ENCODE measurements at regions not wholly inside any gene's neighbourhood (a gene's known extent, or its start where the extent isn't known, plus 50 kb on each side); places are given as distances from the start of the nearest gene placed in this dataset.

GRCh38 chr2:821546-821945 is 129.1 kb upstream of the SNTG2 start:
- peaks cover 10% of the 10 kb centered on the region for H3K9me3 ChIP-seq (ENCODE audit: insufficient read depth, low read depth, low read length)
- no peak for DNase-seq
- no peak overlapping the region for H4K91ac ChIP-seq (ENCODE audit: low read depth, low read length)
- H3K79me1 ChIP-seq (ENCODE audit: low read length), result no peaks in the 10 kb centered on the region
- H3K79me2 ChIP-seq (ENCODE audit: control insufficient read depth, insufficient read depth, low read length, poor library complexity), result no peaks in the 10 kb centered on the region
- H3K27ac ChIP-seq (ENCODE audit: low read depth, low read length), result no peak overlapping the region
- no peak overlapping the region for H3K18ac ChIP-seq (ENCODE audit: low read length)
- H3K23ac ChIP-seq (ENCODE audit: low read length), result no peak overlapping the region
- no peaks in the 10 kb centered on the region for H3K36me3 ChIP-seq (ENCODE audit: control insufficient read depth in 1 of 2, insufficient read depth in 2 of 2, low read length in 2 of 2)
- no peak overlapping the region for H3K4me2 ChIP-seq (ENCODE audit: low read length)
- H3K4me1 ChIP-seq (ENCODE audit: control insufficient read depth in 1 of 2, insufficient read depth in 2 of 2, low read length in 2 of 2), result no peaks in the 10 kb centered on the region
- no peak overlapping the region for H2BK120ac ChIP-seq (ENCODE audit: insufficient read depth, low read length, poor library complexity)
- no peak overlapping the region for H2AK5ac ChIP-seq (ENCODE audit: low read length)
- H3K4me3 ChIP-seq (ENCODE audit: low read depth, low read length), result no peak overlapping the region
- no peak overlapping the region for H4K12ac ChIP-seq (ENCODE audit: low read depth, low read length)
- no peak overlapping the region for H3K9ac ChIP-seq (ENCODE audit: low read length)
- no CpG with 5 or more reads among the region's 19 CpGs for WGBS (ENCODE audit: extremely low coverage, insufficient coverage, insufficient read length)
- no peak overlapping the region for H3K14ac ChIP-seq (ENCODE audit: low read length)
- H3K27me3 ChIP-seq (ENCODE audit: insufficient read depth, low read length), result peaks cover 3% of the 10 kb centered on the region
- no peak overlapping the region for H3K4ac ChIP-seq (ENCODE audit: low read depth, low read length)
- H4K8ac ChIP-seq (ENCODE audit: low read depth, low read length), result no peak overlapping the region
- no peak overlapping the region for H2BK5ac ChIP-seq (ENCODE audit: low read depth, low read length, poor library complexity)
- no peak overlapping the region for H2AFZ ChIP-seq (ENCODE audit: insufficient read depth, low read length, poor library complexity)
- no peak overlapping the region for H2BK12ac ChIP-seq (ENCODE audit: low read length)

GRCh38 chr2:819601-820000 is 131.0 kb upstream of the SNTG2 start:
- no peak for DNase-seq
- Histone ChIP-seq H3K27ac (ENCODE audit: low read depth, low read length) (no peak overlapping the region), H3K9ac (ENCODE audit: low read length) (no peak overlapping the region)

GRCh38 chr2:819121-819520 is 131.5 kb upstream of the SNTG2 start:
- H3K27ac ChIP-seq (ENCODE audit: low read depth, low read length), result no peak overlapping the region
- H2AK5ac ChIP-seq (ENCODE audit: low read length), result no peak overlapping the region
- H4K91ac ChIP-seq (ENCODE audit: low read depth, low read length), result no peak overlapping the region
- no peak overlapping the region for H3K18ac ChIP-seq (ENCODE audit: low read length)
- no peak overlapping the region for H3K23ac ChIP-seq (ENCODE audit: low read length)
- H3K9me3 ChIP-seq (ENCODE audit: insufficient read depth, low read depth, low read length), result peaks cover 11% of the 10 kb centered on the region
- H3K4me2 ChIP-seq (ENCODE audit: low read length), result no peak overlapping the region
- no peak overlapping the region for H3K4me3 ChIP-seq (ENCODE audit: low read depth, low read length)
- H3K36me3 ChIP-seq (ENCODE audit: control insufficient read depth in 1 of 2, insufficient read depth in 2 of 2, low read length in 2 of 2), result no peaks in the 10 kb centered on the region
- H2AFZ ChIP-seq (ENCODE audit: insufficient read depth, low read length, poor library complexity), result no peak overlapping the region
- peaks cover 5 to 8% of the 10 kb centered on the region in 2 experiments for H3K4me1 ChIP-seq (ENCODE audit: control insufficient read depth in 1 of 2, insufficient read depth in 2 of 2, low read length in 2 of 2)
- no peak overlapping the region for H3K9ac ChIP-seq (ENCODE audit: low read length)
- no peaks in the 10 kb centered on the region for H3K79me2 ChIP-seq (ENCODE audit: control insufficient read depth, insufficient read depth, low read length, poor library complexity)
- H3K79me1 ChIP-seq (ENCODE audit: low read length), result peaks cover 2% of the 10 kb centered on the region
- no peak overlapping the region for H2BK5ac ChIP-seq (ENCODE audit: low read depth, low read length, poor library complexity)
- WGBS (ENCODE audit: extremely low coverage, insufficient coverage, insufficient read length), result no CpG with 5 or more reads among the region's 12 CpGs
- no peak overlapping the region for H2BK12ac ChIP-seq (ENCODE audit: low read length)
- H4K12ac ChIP-seq (ENCODE audit: low read depth, low read length), result no peak overlapping the region
- H4K8ac ChIP-seq (ENCODE audit: low read depth, low read length), result no peak overlapping the region
- H2BK120ac ChIP-seq (ENCODE audit: insufficient read depth, low read length, poor library complexity), result no peak overlapping the region
- H3K14ac ChIP-seq (ENCODE audit: low read length), result no peak overlapping the region
- H3K4ac ChIP-seq (ENCODE audit: low read depth, low read length), result no peak overlapping the region
- peaks cover 3% of the 10 kb centered on the region for H3K27me3 ChIP-seq (ENCODE audit: insufficient read depth, low read length)
- no peak for DNase-seq

More at GRCh38 chr2:819601-820000, 131.0 kb upstream of the SNTG2 start:
- H2AFZ ChIP-seq (ENCODE audit: insufficient read depth, low read length, poor library complexity), result no peak overlapping the region
- peaks cover 10% of the 10 kb centered on the region for H3K9me3 ChIP-seq (ENCODE audit: insufficient read depth, low read depth, low read length)
- H3K4me1 ChIP-seq (ENCODE audit: control insufficient read depth in 1 of 2, insufficient read depth in 2 of 2, low read length in 2 of 2), result peaks cover under 1 to 3% of the 10 kb centered on the region in 2 experiments
- H2BK5ac ChIP-seq (ENCODE audit: low read depth, low read length, poor library complexity), result no peak overlapping the region
- H3K23ac ChIP-seq (ENCODE audit: low read length), result no peak overlapping the region
- H3K18ac ChIP-seq (ENCODE audit: low read length), result no peak overlapping the region
- H3K79me1 ChIP-seq (ENCODE audit: low read length), result no peaks in the 10 kb centered on the region
- H3K14ac ChIP-seq (ENCODE audit: low read length), result no peak overlapping the region
- no peaks in the 10 kb centered on the region for H3K79me2 ChIP-seq (ENCODE audit: control insufficient read depth, insufficient read depth, low read length, poor library complexity)
- H4K91ac ChIP-seq (ENCODE audit: low read depth, low read length), result no peak overlapping the region
- no peak overlapping the region for H4K12ac ChIP-seq (ENCODE audit: low read depth, low read length)
- no peak overlapping the region for H3K4me3 ChIP-seq (ENCODE audit: low read depth, low read length)
- no peak overlapping the region for H2BK12ac ChIP-seq (ENCODE audit: low read length)
- no peak overlapping the region for H2AK5ac ChIP-seq (ENCODE audit: low read length)
- H3K36me3 ChIP-seq (ENCODE audit: control insufficient read depth in 1 of 2, insufficient read depth in 2 of 2, low read length in 2 of 2), result no peaks in the 10 kb centered on the region
- no peak overlapping the region for H4K8ac ChIP-seq (ENCODE audit: low read depth, low read length)
- peaks cover 3% of the 10 kb centered on the region for H3K27me3 ChIP-seq (ENCODE audit: insufficient read depth, low read length)
- no peak overlapping the region for H3K4me2 ChIP-seq (ENCODE audit: low read length)
- no CpG with 5 or more reads among the region's 7 CpGs for WGBS (ENCODE audit: extremely low coverage, insufficient coverage, insufficient read length)
- H2BK120ac ChIP-seq (ENCODE audit: insufficient read depth, low read length, poor library complexity), result no peak overlapping the region
- no peak overlapping the region for H3K4ac ChIP-seq (ENCODE audit: low read depth, low read length)

GRCh38 chr2:817336-818015 is 133.2 kb upstream of the SNTG2 start:
- H3K4me1 ChIP-seq (ENCODE audit: control insufficient read depth in 1 of 2, insufficient read depth in 2 of 2, low read length in 2 of 2), result peaks cover 8% of the 10 kb centered on the region in 2 experiments
- no peak overlapping the region for H3K18ac ChIP-seq (ENCODE audit: low read length)
- H3K4me3 ChIP-seq (ENCODE audit: low read depth, low read length), result no peak overlapping the region
- no peak overlapping the region for H3K14ac ChIP-seq (ENCODE audit: low read length)
- H3K27me3 ChIP-seq (ENCODE audit: insufficient read depth, low read length), result no peaks in the 10 kb centered on the region
- H3K9me3 ChIP-seq (ENCODE audit: insufficient read depth, low read depth, low read length), result peaks cover 9% of the 10 kb centered on the region
- H3K4me2 ChIP-seq (ENCODE audit: low read length), result no peak overlapping the region
- H3K27ac ChIP-seq (ENCODE audit: low read depth, low read length), result no peak overlapping the region
- H4K8ac ChIP-seq (ENCODE audit: low read depth, low read length), result no peak overlapping the region
- H3K23ac ChIP-seq (ENCODE audit: low read length), result no peak overlapping the region
- no peak overlapping the region for H2BK5ac ChIP-seq (ENCODE audit: low read depth, low read length, poor library complexity)
- no peaks in the 10 kb centered on the region for H3K79me2 ChIP-seq (ENCODE audit: control insufficient read depth, insufficient read depth, low read length, poor library complexity)
- no peak overlapping the region for H4K91ac ChIP-seq (ENCODE audit: low read depth, low read length)
- H4K12ac ChIP-seq (ENCODE audit: low read depth, low read length), result no peak overlapping the region
- H3K36me3 ChIP-seq (ENCODE audit: control insufficient read depth in 1 of 2, insufficient read depth in 2 of 2, low read length in 2 of 2), result no peaks in the 10 kb centered on the region
- H2AK5ac ChIP-seq (ENCODE audit: low read length), result no peak overlapping the region
- peaks cover 2% of the 10 kb centered on the region for H3K79me1 ChIP-seq (ENCODE audit: low read length)
- H2AFZ ChIP-seq (ENCODE audit: insufficient read depth, low read length, poor library complexity), result no peak overlapping the region
- H3K4ac ChIP-seq (ENCODE audit: low read depth, low read length), result no peak overlapping the region
- H2BK12ac ChIP-seq (ENCODE audit: low read length), result no peak overlapping the region
- no CpG with 5 or more reads among the region's 6 CpGs for WGBS (ENCODE audit: extremely low coverage, insufficient coverage, insufficient read length)
- no peak overlapping the region for H2BK120ac ChIP-seq (ENCODE audit: insufficient read depth, low read length, poor library complexity)
- no peak overlapping the region for H3K9ac ChIP-seq (ENCODE audit: low read length)
- no peak for DNase-seq

Data from trophoblast cell (in vitro differentiated cells and primary cell).